NCI-H524 treated with DMSO at 0.1 percent for 48 hours (cell line): ENCODE measurements at regions not wholly inside any gene's neighbourhood (a gene's known extent, or its start where the extent isn't known, plus 50 kb on each side); places are given as distances from the start of the nearest gene placed in this dataset.
"Not testable (repeated sequence)": the region's sequence is repeated elsewhere in the genome, so short reads cannot be mapped to it uniquely, and the experiment has no call there.

Source experiments
- DNase-seq: peaks from one replicate; lab custom pipeline; 2025; lab: John Stamatoyannopoulos, UW

DNA sequence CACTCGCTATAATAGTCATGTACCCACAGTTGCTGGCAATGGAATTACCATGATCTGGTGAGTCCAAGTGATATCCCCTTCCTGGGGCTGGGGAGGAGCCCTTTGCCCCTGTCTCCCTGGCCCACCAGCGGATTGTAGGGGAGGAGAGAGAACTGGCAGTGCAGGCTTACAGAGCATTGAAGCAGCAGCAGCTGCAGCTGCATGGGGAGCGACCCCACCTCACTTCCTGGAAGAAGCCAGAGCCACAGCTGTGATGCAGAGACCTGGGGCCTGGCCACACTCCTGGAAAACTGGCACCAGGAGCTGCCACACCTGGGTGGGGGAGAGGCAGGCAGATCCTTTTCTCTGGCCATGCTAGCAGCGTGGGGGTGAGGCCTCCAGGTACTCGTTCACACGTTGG lies 300.1 kb upstream of the PROK2 start:
- no peak for DNase-seq

DNA sequence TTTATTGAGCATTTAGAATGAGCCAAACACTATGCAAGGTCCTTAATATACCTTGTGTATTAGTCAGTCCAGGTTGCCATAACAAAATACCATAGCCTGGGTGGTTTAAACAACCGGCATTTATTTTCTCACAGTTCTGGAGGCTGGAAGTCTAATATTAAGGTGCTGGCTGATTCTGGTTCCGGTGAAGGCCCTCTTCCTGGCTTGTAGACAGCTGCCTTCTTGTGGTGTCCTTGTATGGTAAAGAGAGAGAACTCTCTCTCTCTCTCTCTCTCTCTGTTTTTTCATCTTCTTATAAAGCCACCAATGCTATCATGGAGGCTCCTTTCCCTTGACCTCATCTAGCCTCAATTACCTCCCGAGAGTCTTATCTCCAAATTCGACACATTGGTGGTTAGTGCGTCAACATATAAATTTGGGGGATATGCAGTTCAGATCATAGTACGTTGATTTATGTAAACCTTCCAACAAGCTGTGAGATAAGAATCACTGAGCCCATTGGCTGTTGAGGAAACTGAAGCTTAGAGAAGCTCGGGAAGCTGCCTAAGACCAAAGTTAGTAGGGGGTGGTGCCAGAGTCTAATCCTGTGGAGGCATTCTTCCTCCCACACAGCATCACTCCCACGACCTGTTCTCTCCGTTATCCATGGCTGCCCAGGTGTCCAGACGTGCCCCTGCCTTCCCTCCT lies 298.0 kb upstream of the PROK2 start:
- DNase-seq = no peak

DNA sequence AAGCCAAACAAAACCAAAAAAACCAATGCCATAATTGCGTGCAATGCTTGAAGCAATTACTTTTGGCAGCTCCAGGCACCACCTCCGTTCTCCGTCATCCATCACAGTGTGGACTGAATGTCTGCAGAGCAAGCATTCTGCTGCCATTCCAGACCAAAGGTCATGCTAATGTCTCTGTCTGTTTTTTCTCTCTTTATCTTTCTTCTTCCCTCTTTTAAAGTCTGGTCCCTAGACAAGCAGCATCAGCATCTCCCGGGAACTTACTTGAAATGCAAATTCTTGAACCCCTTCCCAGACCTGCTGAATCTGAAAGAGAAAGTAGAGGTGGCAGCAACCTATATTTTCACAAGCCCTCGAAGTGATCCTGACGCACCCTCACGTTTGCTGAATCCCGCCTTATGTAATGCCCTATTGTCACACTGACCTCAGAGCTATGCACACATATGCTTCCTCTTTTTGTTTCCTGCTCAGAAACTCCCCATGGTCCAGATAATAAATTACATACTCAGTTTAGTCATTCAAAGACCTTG lies 297.3 kb upstream of the PROK2 start:
- DNase-seq = no peak

DNA sequence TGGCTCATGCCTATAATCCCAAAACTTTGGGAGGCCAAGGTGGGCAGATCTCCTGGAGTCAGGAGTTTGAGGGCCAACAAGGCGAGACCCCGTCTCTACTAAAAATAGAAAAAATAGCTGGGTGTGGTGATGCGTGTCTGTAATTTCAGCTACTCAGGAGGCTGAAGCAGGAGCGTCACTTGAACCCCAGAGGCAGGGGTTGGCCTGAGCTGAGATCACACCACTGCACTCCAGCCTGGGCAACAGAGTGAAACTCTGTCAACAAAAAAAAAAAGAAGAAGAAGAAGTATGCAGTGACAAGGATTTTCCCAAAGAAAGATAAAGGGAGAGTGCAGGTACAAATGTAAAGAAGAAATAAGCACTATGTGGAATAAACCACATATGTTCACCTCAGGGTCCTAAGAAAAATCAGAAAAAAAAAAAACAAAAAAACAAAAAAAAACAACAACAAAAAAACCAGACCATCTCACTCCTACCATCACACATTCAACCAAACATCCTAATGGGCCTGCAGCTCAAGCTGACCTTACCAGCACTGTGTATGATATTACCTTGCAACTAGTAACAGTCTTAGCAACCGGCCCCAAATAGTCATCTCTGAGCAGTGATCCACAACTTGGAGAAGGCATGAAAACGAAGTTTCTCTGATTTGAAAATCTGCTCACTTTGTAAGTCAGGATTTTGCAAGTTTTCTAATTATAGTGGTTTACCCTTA lies 296.7 kb upstream of the PROK2 start:
- no peak for DNase-seq

GRCh38 chr3:72080800-72081199 lies 295.9 kb upstream of the PROK2 start:
- no peak for DNase-seq

GRCh38 chr3:72080095-72080494 lies 295.1 kb upstream of the PROK2 start:
- no peak for DNase-seq

DNA sequence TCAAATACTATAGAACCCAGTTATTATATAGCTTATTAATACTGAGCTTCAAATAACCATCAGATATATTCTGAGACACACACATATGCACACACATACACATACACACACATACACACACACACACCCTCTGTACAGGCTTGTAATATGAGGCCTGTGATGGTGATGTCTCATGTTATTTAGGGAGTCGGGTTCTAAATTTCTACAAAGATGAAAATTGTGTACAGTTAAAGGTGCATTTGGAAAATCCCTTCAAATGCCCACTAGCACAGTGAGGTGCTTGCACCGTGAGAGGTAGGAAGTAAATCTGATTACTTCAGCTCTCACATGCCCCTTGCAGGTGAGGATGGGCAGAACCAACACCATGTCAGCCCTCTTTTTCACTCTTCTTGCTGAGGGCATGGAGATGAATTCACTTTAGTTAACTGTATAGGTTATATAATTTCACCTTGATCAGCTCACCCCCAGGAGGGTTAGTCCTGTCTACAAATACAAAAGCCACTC lies 294.5 kb upstream of the PROK2 start:
- DNase-seq = no peak

DNA sequence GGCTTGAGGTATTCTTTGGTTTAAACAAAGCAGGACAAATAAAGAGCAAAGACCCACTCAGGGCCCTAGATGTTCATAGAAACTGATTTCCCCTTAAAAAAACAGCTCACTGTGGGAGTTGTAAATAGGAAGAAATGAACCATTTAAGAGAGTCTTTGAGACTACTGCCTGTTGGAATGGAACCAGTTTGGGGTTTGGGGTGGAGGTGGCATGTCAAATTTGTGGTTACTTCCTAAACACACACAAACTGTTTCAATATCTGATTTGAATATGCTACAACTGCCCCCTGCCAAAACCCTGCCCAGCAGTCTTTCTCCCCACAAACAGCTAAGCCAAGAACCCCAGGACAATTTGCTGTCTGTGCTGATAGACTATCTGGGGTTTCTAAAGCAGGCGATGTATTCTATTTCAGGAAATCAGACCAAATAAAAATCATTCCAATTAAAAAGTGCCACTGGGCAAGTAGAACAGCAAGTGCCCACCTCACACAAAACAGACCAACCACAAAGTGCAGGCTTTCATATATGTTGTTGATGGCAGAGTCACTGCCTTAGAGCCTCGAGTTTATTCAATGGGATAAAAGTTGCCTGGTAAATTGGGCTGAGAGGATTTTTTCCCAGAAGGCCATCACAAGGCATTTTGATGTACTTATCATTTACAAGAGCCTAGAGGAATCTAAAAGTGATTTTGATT lies 293.9 kb upstream of the PROK2 start:
- no peak for DNase-seq

GRCh38 chr3:72077473-72078259 lies 292.7 kb upstream of the PROK2 start:
- DNase-seq = no peak

DNA sequence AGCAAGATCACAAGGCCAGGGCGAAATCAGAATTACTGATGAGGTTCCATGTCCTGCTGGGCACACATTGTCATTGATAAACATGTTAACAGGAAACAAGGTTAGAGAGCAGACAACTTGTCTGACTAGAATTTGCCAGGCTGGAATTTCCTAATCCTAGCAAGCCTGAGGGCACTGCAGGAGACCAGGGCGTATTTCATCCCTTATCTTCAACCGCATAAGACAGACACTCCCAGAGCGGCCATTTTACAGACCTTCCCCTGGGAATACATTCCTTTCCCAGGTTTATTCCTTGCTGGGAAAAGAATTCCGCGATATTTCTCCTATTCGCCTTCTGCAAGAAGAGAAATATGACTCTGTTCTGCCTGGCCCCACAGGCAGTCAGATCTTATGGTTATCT lies 290.9 kb upstream of the PROK2 start:
- DNase-seq = not testable (repeated sequence)

DNA sequence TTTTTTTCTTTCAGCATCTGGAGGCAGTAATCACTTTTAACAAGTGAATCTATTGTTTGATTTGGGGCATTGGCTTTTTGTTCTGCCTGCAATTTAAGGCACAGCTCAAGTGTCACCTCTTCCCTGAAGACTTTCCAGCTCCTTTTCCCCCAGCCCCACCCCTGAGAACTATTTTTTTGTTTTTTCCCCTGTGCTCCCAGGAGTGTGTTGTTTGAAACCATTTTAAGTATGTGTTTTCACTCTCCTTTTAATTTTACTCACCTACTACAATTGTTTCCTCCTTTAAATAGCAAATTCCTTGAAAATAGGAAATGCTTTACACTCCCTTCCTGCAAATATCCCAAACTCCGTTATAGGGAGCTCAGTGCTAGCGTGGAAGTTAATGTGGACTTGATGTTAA lies 286.7 kb upstream of the PROK2 start:
- DNase-seq = no peak

- DNase-seq = no peak
Measured at GRCh38 chr3:72070005-72070404, 285.1 kb upstream of the PROK2 start.

DNA sequence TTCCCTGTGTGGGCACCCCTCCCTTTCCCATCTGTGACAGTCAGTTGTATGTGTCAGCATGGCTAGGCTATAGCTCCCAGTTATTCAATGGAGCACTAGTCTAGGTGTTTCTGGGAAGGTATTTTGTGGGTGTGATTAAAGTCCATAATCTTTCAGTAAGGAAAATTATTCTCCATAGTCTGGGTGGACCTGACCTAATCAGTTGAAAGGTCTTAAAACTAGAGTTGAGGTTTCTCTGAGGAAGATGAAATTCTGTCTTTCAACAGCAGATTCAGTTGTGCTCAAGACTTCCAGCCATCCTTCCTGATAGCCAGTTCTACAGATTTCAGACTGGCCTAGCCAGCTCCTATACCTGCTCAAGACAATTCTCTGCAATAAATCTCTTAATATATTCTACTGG lies 284.6 kb upstream of the PROK2 start:
- DNase-seq = no peak

DNA sequence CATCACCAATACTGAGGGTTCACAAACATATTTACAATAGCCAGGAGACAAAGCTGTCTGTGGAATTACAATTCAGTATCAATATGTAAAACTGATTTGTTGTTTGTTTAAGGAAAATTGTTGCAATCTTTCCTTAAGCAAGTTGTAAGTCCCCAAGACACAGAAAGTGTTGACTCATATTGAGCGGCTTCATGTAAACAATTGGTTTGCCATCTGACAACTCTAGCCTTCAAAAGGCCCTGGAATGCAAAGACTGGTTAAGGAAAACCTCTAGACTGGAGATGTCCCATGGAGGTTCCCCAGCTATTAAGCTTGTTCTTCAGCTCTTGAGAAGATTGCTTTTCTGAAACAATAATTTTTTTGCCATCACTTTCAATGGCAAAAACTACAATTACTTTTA lies 283.7 kb upstream of the PROK2 start:
- no peak for DNase-seq

- peak; percentile 13 for DNase-seq
Measured at GRCh38 chr3:72067721-72068120, 282.8 kb upstream of the PROK2 start.

DNA sequence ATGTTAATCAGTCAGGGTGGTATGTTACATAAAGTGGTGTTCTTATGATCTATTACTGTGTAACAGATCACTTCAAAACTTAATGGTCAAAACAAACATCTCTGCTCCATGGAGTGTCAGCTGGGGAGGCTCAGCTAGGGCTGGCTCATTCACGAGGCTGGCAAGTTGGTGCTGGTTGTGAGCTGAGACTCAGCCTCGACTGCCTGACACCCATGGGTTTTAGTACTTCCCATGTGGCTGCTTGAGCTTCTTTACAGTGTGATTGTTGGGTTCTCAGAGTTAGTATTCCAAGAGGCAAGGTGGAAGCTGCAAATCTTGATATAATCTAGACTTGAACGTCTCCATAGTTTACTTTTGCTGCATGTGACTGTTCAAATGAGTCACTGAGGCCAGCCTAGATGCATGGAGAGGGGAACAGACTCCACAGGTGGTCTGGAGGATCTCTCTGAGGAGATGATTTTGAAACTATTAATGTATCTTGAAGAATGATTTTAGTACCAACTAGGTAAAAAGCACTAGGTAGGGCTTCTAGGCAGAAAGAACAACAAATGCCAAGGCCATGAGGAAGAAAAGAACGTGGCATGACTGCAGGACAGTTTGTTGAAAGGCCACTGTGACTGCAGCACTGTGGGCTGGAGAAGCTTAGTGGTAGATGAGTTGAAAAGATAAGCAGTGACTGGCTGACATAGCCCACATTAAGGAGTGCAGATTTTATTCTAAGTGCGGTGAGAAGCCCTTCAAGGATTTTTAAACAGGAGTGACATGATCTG lies 281.1 kb upstream of the PROK2 start:
- no peak for DNase-seq

DNA sequence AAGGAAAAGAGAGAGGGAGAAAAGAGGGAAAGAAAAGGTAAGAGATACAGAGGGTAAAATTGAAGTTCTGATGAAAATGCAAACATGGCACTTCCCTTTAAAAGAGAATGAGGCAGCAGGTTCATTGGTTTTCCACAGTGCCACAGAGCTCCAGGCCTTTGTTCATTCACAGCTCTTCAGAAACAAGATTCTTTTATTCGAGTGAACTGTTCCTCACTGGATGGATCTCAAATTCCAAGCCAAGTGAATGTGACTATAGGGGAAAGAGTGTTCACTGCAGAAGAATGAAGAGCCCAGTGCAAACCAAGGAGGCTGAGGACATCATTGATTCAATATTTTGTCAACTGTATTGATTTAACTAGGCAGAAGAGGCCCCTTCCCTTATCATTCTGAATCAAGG lies 280.3 kb upstream of the PROK2 start:
- DNase-seq = no peak

DNA sequence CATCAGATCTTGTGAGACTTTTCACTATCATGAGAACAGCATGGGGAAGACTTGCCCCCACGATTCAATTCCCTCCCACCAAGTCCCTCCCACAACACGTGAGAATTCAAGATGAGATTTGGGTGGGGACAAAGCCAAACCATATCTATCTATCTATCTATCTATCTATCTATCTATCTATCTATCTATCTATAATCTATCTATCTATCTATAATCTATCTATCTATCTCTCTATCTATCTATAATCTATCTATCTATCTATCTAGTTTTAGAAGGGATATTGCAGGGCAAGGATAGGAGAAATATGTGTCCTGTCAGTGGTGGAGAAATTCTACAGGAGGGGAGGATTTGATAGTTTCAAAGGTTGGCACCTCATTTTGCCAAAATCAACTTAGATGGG lies 279.8 kb upstream of the PROK2 start:
- DNase-seq = not testable (repeated sequence)

DNA sequence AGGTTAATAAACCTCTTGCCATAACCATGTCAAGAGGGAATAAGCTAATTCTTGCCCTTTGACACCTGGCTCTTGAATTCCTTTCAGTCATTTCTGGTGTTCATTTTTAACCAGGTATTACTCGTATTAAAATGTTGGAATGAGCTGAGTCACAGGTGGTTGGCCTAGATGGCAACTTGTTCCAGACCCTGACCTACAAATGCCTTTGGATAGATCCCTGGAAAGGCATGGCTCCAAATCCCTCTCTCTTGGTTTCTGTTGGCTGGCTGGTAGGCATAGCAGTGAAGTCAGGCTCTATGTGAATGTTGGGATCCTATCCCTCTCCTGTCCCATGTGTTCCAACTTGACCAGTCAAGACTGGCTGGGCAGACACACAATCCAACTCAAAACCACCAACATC lies 277.1 kb upstream of the PROK2 start:
- no peak for DNase-seq

GRCh38 chr3:72060447-72061034 lies 275.6 kb upstream of the PROK2 start:
- no peak for DNase-seq
